CD4-positive, alpha-beta T cell (primary cell): ENCODE measurements at regions not wholly inside any gene's neighbourhood (a gene's known extent, or its start where the extent isn't known, plus 50 kb on each side); places are given as distances from the start of the nearest gene placed in this dataset.

Experiments
- ATAC-seq: fragments of 200-7000 bp; cut with Tn5 transposase; one replicate; pipeline ENCODE4 v1.10.0; 2022; ENCODE audit warnings: mild to moderate bottlenecking; ENCODE audit not compliant: poor library complexity
- CTCF ChIA-PET: fragments of 350-600 bp; sonication (Branson Sonifier 250); formaldehyde crosslinking; loops from one replicate; lab custom pipeline; 2021; ENCODE audit warnings: antibody characterized with exemption, inconsistent platforms; lab: Charles Lee
- POLR2A ChIA-PET: fragments of 350-600 bp; sonication (Branson Sonifier 250); formaldehyde crosslinking; loops from one replicate; lab custom pipeline; 2021; ENCODE audit warnings: antibody characterized with exemption, inconsistent platforms; lab: Charles Lee
- DNase-seq, 14 experiments: peaks; one replicate each; pipeline ENCODE4 v3.0.0-alpha.2; 2013 to 2020; ENCODE audit warnings: mixed read lengths in 2 of 14
- H3K27ac ChIP-seq, 2 donors: one replicate each; pipeline versions ENCODE4 v1.5.1 to v1.7.0; 2013; ENCODE audit warnings: low read length in 2 of 2, low read depth in 1 of 2, mild to moderate bottlenecking in 1 of 2
- H3K27me3 ChIP-seq, 2 experiments: 1 replicate in 1 of 2; 2 replicates in 1 of 2; pipeline versions ENCODE4 v1.6.1 to v1.7.0; 2013; ENCODE audit warnings: low read length in 2 of 2, control low read depth in 1 of 2, mild to moderate bottlenecking in 1 of 2, moderate library complexity in 1 of 2; ENCODE audit not compliant: insufficient read depth in 2 of 2, control insufficient read depth in 1 of 2
- H3K36me3 ChIP-seq: one replicate; pipeline ENCODE4 v1.6.1; 2013; ENCODE audit warnings: low read length, control low read depth; ENCODE audit not compliant: insufficient read depth
- H3K4me1 ChIP-seq: one replicate; pipeline ENCODE4 v1.6.1; 2013; ENCODE audit warnings: low read length, control low read depth; ENCODE audit not compliant: insufficient read depth
- H3K4me3 ChIP-seq: one replicate; pipeline ENCODE4 v1.5.1; 2013; ENCODE audit warnings: mild to moderate bottlenecking, low read length, moderate library complexity
- H3K9me3 ChIP-seq, 2 experiments: 1 replicate in 1 of 2; 2 replicates in 1 of 2; pipeline versions ENCODE4 v1.6.1 to v1.7.0; 2013; ENCODE audit warnings: low read length in 2 of 2, mild to moderate bottlenecking in 2 of 2, control low read depth in 1 of 2, moderate library complexity in 1 of 2; ENCODE audit not compliant: control insufficient read depth in 1 of 2, insufficient read depth in 1 of 2
- H3K27ac Mint-ChIP-seq: one replicate; pipeline ENCODE4 v1.8.0; 2020; ENCODE audit warnings: mixed read lengths
- H3K27me3 Mint-ChIP-seq: one replicate; pipeline ENCODE4 v1.8.0; 2021; ENCODE audit warnings: mixed read lengths
- H3K36me3 Mint-ChIP-seq: one replicate; pipeline ENCODE4 v1.8.0; 2021; ENCODE audit warnings: low read depth, mixed read lengths
- H3K4me1 Mint-ChIP-seq: one replicate; pipeline ENCODE4 v1.8.0; 2021; ENCODE audit warnings: low read depth, mixed read lengths
- H3K4me3 Mint-ChIP-seq: one replicate; pipeline ENCODE4 v1.8.0; 2020; ENCODE audit warnings: mild to moderate bottlenecking, mixed read lengths
- H3K9me3 Mint-ChIP-seq: one replicate; pipeline ENCODE4 v1.8.0; 2020; ENCODE audit warnings: mixed read lengths
- CTCF ChIP-seq: fragments of 200-600 bp; IDR thresholded peaks from one replicate; pipeline ENCODE4 v1.8.0; 2022; ENCODE audit warnings: antibody characterized with exemption, mild to moderate bottlenecking
- intact Hi-C, 2 experiments: fragments of 100-400 bp; cut with DNase I in 1 of 2; cut with micrococcal nuclease in 1 of 2; formaldehyde crosslinking; loops; one replicate each; pipeline versions ENCODE4 v1.15.1 to v1.9.0; 2023 to 2025; cut with DNase I, micrococcal nuclease

DNA sequence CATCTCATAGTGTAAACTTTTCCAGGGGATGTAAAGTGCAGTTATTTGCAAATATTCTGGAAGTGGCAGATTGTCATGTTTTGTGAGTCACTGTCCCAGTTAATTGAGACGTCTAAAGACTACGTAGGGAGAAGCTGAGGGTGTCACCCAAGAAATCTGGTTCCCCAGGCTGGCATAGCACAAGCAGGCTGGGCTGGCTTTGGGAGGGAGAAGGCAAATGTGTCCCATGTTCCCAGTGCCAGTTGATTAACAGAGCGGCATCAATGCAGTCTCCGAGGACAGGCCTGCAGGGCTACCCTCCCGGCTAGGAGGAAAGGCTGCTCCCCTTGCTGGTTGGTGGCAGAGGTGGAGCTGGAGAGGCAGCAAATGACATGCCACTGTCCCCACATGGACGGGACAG is 388.3 kb upstream of the MKI67 start:
- no peaks in the 10 kb centered on the region for H3K36me3 ChIP-seq
- no peaks in the 10 kb centered on the region for H3K27me3 Mint-ChIP-seq

GRCh38 chr10:128516180-128516579 is 390.0 kb upstream of the MKI67 start:
- ChIA-PET CTCF (no interaction called here), POLR2A (no interaction called here)
- H3K36me3 Mint-ChIP-seq = no peaks in the 10 kb centered on the region
- TF ChIP-seq CTCF = no peak
- no peak overlapping the region for H3K4me3 ChIP-seq
- H3K27me3 Mint-ChIP-seq = peaks cover 5% of the 10 kb centered on the region
- no peaks in the 10 kb centered on the region for H3K9me3 Mint-ChIP-seq
- intact Hi-C loops = no loop called here
- no peaks in the 10 kb centered on the region for H3K36me3 ChIP-seq
- no peak overlapping the region for H3K27ac Mint-ChIP-seq
- H3K27ac ChIP-seq = no peak overlapping the region
- H3K4me1 ChIP-seq = no peaks in the 10 kb centered on the region
- no peak overlapping the region for H3K4me3 Mint-ChIP-seq
- peaks cover 0 to 23% of the 10 kb centered on the region in 2 experiments for H3K9me3 ChIP-seq
- ATAC-seq = no peak
- no peak for DNase-seq
- H3K27me3 ChIP-seq = no peaks in the 10 kb centered on the region
- no peaks in the 10 kb centered on the region for H3K4me1 Mint-ChIP-seq

More for the DNA sequence above, 388.3 kb upstream of the MKI67 start:
- H3K4me3 ChIP-seq = no peak overlapping the region
- TF ChIP-seq CTCF = no peak
- H3K9me3 ChIP-seq = peaks cover 0 to 22% of the 10 kb centered on the region in 2 experiments
- intact Hi-C loops = no loop called here
- Mint-ChIP-seq H3K9me3 (no peaks in the 10 kb centered on the region), H3K4me1 (no peaks in the 10 kb centered on the region), H3K36me3 (no peaks in the 10 kb centered on the region), H3K27ac (no peak overlapping the region), H3K4me3 (no peak overlapping the region)
- CTCF ChIA-PET = no interaction called here
- no peaks in the 10 kb centered on the region for H3K4me1 ChIP-seq
- no peaks in the 10 kb centered on the region for H3K27me3 ChIP-seq
- no peak for DNase-seq
- H3K27ac ChIP-seq = no peak overlapping the region
- POLR2A ChIA-PET = no interaction called here
- no peak for ATAC-seq

GRCh38 chr10:128517167-128517566 is 390.9 kb upstream of the MKI67 start:
- Mint-ChIP-seq H3K27me3 (peaks cover 5% of the 10 kb centered on the region), H3K36me3 (no peaks in the 10 kb centered on the region), H3K9me3 (no peaks in the 10 kb centered on the region), H3K4me3 (no peak overlapping the region), H3K27ac (no peak overlapping the region), H3K4me1 (no peaks in the 10 kb centered on the region)
- ATAC-seq = no peak
- H3K9me3 ChIP-seq = peaks cover 0 to 21% of the 10 kb centered on the region in 2 experiments
- H3K27ac ChIP-seq = no peak overlapping the region
- H3K27me3 ChIP-seq = no peaks in the 10 kb centered on the region
- intact Hi-C loops = no loop called here
- no peaks in the 10 kb centered on the region for H3K4me1 ChIP-seq
- no peak for TF ChIP-seq CTCF
- ChIA-PET CTCF (no interaction called here), POLR2A (no interaction called here)
- no peak for DNase-seq
- H3K4me3 ChIP-seq = no peak overlapping the region
- no peaks in the 10 kb centered on the region for H3K36me3 ChIP-seq
